ENCODE measurements at regions not wholly inside any gene's neighbourhood (a gene's known extent, or its start where the extent isn't known, plus 50 kb on each side); places are given as distances from the start of the nearest gene placed in this dataset.

- no peak for TF ChIP-seq EP300 (IDR thresholded peaks at IDR 0.05)
- no peak for TF ChIP-seq POLR2A (IDR thresholded peaks at IDR 0.05)
Observed at GRCh38 chr5:68032216-68032762, 183.3 kb upstream of the PIK3R1 start.
